GM18520 (cell line): ENCODE measurements at regions not wholly inside any gene's neighbourhood (a gene's known extent, or its start where the extent isn't known, plus 50 kb on each side); places are given as distances from the start of the nearest gene placed in this dataset.

ENCODE experiments used
- ATAC-seq: cut with Tn5 transposase; IDR thresholded peaks from one replicate; pipeline ENCODE4 v1.9.1; 2021; ENCODE audit not compliant: unreplicated experiment

GRCh38 chr6:129967427-129967826, 51.0 kb upstream of the L3MBTL3 start:
- no peak for ATAC-seq

- no peak for ATAC-seq
These were observed 52.3 kb upstream of the L3MBTL3 start for GRCh38 chr6:129966125-129966524.

DNA sequence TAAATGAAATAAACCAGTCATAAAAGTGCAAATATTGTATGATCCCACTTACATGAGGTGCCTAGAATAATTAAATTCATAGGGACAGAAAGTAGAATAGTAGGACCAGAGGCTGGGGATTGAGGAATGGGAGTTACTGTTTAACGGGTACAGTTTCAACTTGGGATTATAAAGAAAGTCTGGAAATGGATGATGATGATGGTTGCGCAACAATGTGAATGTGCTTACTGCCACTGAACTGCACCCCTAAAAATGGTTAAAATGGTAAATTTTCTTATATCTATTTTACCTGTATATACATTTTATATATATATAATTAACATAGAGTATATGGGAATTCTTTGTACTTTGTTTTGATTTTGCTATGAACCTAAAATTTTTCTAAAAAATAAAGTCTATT, 53.3 kb upstream of the L3MBTL3 start:
- no peak for ATAC-seq

DNA sequence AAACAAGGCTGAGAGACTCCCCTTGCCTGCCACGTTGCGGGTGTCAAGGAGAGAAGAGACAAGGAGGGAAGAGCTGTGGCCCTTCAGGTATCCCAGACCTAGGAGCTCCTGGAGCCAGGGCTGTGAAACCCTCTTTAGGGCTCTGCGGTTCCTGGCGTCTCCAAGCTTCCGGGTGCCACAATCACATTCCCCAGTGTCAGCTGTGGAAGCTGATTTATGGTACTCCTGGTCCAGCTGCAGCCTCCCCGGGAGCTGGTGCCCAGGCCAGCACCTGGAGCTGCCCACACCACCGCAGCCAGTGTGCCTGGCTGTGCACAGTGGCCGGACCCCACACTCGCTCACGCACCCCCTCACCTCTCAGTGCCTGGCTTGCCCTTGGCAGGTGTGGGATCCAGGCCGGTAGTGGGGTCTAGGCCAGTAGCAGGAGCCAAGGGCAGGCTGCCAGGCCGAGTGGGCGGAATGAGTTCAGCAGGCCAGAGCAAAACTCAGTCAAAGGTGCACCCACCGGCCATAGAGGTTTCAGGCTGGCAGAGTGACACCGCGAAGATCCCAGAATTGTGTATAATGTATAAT, 58.9 kb upstream of the L3MBTL3 start:
- no peak for ATAC-seq

- no peak for ATAC-seq
These were observed 60.2 kb upstream of the L3MBTL3 start for GRCh38 chr6:129957941-129958898.

DNA sequence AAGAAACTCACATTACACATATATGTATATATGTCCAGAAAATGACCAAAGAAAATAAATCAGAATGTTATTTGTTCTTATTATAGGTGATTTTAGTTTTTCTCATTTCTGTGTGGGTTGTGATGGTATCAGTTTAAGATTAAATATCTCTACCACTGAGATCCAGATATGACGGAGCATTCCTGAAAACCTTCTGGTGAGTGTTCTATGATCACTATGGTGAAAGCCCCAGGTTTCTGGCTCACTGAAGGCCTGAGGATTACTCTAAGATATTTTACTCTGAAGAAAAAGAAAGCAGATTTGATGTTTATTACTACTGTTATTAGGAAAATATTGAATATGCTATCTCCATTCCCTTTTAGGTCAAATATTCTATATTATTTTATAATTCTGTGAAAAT, 62.8 kb upstream of the L3MBTL3 start:
- ATAC-seq = no peak

DNA sequence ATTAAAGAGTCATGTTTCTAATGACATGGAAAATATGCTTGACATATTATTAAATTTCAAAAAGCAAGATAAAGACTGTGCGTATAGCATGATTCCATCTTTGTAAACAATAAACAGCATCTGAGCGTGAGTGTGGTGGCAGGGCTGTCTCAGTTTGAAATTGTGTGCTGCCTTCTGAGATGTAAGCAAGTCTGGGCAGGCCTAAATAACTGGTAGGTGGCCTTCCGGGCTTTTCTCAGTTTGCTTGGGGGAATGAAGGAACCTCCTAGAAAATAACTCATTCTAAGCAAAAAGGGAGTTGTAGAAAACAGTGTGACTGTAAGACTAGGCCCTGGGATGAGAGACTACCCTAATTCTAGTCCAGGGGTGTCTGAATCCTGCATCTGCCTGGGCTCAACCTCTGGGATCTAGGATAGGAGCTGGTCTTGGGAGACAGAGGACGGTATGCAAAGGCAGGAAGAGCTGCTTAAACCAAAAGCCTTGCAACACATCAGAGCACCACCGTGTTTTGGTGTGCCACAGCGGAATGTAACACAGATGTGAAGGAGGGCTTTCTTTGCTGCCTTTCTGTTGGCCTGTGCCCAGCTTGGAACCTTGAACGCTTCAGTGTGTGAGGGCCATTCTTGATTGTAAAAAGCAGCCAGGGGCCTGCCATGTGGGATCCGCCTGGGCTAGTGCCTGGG, 63.5 kb upstream of the L3MBTL3 start:
- ATAC-seq = no peak

- ATAC-seq = no peak
These were observed 70.6 kb upstream of the L3MBTL3 start for GRCh38 chr6:129947797-129948196.

DNA sequence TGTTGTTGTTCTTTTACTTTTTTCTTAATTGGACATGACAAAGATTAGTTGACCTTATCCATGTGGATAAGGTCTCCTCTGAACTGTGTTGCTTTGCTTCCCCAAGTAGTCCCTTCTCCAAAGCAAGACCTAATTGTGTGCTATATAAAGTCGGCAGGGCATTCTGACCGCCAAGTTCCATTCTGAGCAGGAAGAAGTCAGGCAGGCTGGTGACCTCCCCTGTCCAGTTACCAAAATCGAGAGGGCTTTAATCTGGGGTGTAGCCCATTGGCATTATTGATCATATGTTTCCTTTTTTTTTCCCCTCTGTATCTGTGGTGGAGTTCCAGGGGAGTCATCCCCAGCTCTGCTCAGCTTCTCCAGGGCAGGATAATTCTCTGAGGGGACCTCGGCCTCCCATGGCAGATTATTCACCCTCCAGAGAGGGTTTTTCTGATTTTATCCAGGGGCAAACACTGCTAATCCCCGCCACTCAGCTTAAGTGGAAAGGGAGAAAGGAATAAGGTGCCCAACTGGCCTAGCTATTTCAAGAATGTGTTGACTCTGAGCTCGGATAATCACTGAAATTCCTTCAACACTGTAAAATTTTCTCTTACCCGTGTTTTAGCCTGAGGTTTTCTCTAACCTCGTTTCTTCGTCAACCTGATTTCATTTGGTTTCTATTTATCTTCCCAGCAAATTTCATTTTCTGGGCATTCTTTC, 71.8 kb upstream of the L3MBTL3 start:
- no peak for ATAC-seq

DNA sequence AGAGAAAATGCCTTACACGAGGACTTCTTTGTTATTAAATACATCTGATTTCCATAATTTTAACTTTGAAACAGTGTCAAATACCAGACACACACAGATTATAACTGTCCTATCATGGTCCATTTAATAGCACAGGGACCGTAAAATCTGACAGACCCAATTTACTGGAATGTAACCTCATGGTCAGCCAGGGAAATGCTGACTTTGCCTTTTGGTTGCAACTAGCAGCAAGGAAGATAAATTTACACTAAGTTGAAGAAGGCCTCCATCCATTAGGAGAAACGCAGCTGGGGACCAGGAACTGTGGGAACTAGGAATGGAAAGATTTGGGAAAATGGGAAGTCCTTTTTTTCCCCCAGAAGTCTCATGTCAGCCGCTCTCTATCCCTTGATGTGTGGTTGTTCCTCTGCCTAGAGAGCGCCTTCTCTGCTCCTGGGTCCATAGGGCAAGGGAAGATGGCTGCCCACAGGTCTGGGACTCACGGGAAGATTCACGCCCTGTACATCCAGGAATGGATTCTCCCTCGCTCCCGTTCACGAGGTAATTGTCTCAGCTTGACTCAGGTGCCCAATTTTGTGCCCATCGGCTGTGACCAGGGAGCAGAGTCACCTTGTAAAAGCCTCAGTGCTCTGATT, 74.6 kb upstream of the L3MBTL3 start:
- no peak for ATAC-seq

GRCh38 chr6:129940454-129941195, 77.8 kb upstream of the L3MBTL3 start:
- no peak for ATAC-seq

DNA sequence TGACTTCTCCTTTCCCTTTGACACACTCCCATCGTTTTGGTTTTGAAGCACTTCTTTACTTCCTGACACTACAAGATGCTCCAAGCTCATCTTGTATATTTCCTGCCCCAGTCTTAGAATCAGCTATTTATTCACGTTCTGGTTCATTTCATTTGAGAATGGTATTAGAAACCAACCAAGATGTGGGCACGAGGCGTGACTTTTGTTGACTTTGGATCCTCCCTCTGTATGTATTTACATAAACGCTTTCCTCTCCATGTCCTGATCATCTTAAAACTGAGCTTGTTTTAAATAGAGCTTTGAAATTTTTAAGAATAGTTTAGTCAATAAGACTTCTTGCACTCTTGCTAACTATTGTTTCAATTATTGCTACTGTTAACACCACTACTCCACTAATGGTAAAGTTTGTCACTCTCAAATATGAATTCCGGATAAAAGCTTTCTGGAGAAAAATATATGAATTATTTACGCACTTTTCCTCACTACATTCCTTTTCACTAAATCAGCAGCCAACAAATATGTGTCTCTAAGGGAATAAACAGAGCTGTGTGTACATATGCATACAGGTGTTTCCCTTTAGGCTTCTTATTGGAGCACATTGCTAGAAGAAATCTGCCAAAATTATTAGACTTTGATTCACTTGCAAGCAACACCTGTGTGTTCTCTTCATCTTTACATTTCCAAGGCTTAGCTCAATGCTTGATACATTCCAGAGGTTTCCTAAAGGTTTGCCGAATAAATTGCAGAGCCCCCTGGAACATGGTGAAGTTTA, 77.3 kb upstream of the TMEM244 start:
- no peak for ATAC-seq

DNA sequence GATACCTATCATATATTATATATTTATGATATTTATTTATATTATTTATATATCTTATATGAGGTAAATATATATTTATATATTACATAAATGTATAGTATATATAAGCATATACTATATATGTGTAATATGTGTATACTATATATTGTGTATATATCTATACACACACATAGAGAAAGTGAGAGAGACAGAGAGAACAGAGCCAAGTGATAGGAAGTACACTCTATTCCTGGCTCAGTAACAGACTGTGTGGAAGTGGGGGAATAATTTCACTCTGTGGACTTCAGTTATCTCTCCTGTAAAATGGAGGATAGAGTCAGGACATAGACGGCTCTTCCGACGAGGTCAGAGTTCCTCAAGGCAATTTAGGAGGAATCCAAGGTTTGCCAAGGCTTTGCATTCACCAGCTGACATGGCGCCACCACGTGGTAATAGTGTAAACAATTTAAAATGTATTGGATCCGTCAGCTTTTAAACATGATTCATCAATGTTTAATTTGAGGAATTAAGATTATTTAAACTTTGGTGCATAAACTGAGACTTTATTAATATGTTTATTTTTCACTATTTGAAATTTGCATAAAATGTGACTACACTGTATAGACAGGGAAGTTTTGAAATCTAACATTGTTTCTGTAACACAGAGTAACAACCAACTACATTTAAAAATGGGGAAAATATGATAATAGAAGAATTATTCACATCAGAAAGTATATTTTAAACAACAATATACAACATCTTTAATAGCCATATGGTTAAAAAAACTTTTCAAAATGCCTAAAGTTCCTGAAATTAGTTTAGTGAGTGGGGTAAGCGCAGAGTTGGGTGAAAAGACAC, 75.4 kb upstream of the TMEM244 start:
- ATAC-seq = peak; percentile 52

GRCh38 chr6:129932321-129932720, 71.2 kb upstream of the TMEM244 start:
- no peak for ATAC-seq

- no peak for ATAC-seq
These were observed 68.3 kb upstream of the TMEM244 start for GRCh38 chr6:129929433-129929832.

DNA sequence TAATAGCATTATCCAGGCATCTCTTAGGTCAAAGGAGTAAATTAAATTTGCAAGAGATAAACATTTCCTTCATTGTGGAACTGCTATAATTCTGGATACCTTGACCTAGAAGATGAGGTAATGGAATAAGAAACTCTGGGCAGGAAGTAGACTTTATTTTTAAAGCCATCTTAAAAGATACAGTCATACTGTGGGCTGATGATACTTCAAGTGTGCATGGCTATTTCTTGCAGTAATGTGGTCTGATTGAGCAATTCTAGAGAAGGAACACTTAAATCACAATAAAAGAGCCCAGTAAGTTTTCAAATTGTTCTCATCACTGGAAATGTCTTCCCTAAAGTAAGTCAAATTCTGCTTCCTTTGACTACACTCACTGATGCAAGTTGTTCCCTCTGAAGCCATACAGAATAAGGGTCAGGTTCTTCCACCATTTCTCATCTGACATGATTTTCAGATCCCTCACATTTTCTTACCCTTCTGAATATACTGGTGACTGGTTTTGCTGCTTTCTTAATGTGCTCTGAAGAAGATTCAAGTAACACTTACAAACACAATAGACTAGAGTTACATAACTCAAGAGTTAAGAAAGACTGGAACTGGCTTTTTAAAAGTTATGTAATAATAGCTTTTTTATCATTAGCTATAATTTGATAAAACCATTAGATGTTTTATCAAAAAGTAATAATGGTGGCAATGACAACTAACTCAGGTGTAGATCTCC, 62.6 kb upstream of the TMEM244 start:
- ATAC-seq = no peak

- no peak for ATAC-seq
These were observed 60.2 kb upstream of the TMEM244 start for GRCh38 chr6:129921169-129921817.
